ENCODE measurements at regions not wholly inside any gene's neighbourhood (a gene's known extent, or its start where the extent isn't known, plus 50 kb on each side); places are given as distances from the start of the nearest gene placed in this dataset.

- TF ChIP-seq CTCF (IDR thresholded peaks at IDR 0.05 in 2 of 3, conservative IDR thresholded peaks at IDR 0.05 in 1 of 3; ENCODE audit: borderline replicate concordance in 1 of 3, insufficient read depth in 1 of 3, low read depth in 2 of 3, low read length in 2 of 3) = peak; percentile 37 to 79 (median 76); a peak in 5 of 6 replicates
- no peak for TF ChIP-seq CEBPB (IDR thresholded peaks at IDR 0.05; ENCODE audit: low read depth)
- TF ChIP-seq JUND (IDR thresholded peaks at IDR 0.05) = no peak
- no peak for TF ChIP-seq ZFX (IDR thresholded peaks at IDR 0.05)
- no peak for TF ChIP-seq ZNF274 (IDR thresholded peaks at IDR 0.05; ENCODE audit: low read depth, low read length)
- no peak for TF ChIP-seq POLR2AphosphoS5 (IDR thresholded peaks at IDR 0.05; ENCODE audit: low read depth, low read length)
- no peak for TF ChIP-seq POLR2A (IDR thresholded peaks at IDR 0.05; ENCODE audit: borderline replicate concordance, extremely low read depth, insufficient read depth, insufficient read length)
Observed at GRCh38 chr22:48492366-48493320, 1335.0 kb downstream of the BRD1 start.
